H1 (cell line): ENCODE measurements at regions not wholly inside any gene's neighbourhood (a gene's known extent, or its start where the extent isn't known, plus 50 kb on each side); places are given as distances from the start of the nearest gene placed in this dataset.

ENCODE experiments used
- CTCF ChIA-PET: fragments of 300-600 bp; sonication (Branson Sonifier 250); formaldehyde crosslinking; loops from one replicate; lab custom pipeline; 2021; ENCODE audit not compliant: partially characterized antibody; lab: Charles Lee
- POLR2A ChIA-PET: fragments of 300-600 bp; sonication (Branson Sonifier 250); formaldehyde crosslinking; loops from one replicate; lab custom pipeline; 2021; ENCODE audit warnings: inconsistent platforms; ENCODE audit not compliant: partially characterized antibody; lab: Charles Lee
- DNase-seq, 2 experiments: peaks; one replicate each; pipeline versions ENCODE4 v3.0.0 to v3.0.0-alpha.2; 2010 to 2022; ENCODE audit warnings: low spot score in 2 of 2, low read depth in 1 of 2, mixed read lengths in 1 of 2
- FAIRE-seq: peaks from 2 replicates; lab custom pipeline; 2011; peaks lifted over from hg19 to GRCh38; lab: Jason Lieb, UNC
- H2AFZ ChIP-seq: 2 replicates; pipeline ENCODE4 v1.8.1; 2012; ENCODE audit warnings: low read length, inconsistent platforms
- H2AK5ac ChIP-seq: 2 replicates; pipeline ENCODE4 v1.6.1; 2013; ENCODE audit warnings: low read depth, low read length
- H2BK120ac ChIP-seq: replicated peaks from 2 replicates; pipeline ENCODE3; 2013; ENCODE audit warnings: low read depth, low read length, inconsistent platforms
- H2BK12ac ChIP-seq: 2 replicates; pipeline ENCODE4 v1.6.1; 2013; ENCODE audit warnings: low read depth, low read length
- H2BK15ac ChIP-seq: 2 replicates; pipeline ENCODE4 v1.6.1; 2013; ENCODE audit warnings: low read length
- H2BK20ac ChIP-seq: 2 replicates; pipeline ENCODE4 v1.6.1; 2013; ENCODE audit warnings: low read length
- H2BK5ac ChIP-seq: 2 replicates; pipeline ENCODE4 v1.6.1; 2013; ENCODE audit warnings: low read depth, low read length
- H3K14ac ChIP-seq: 2 replicates; pipeline ENCODE4 v1.6.1; 2013; ENCODE audit warnings: inconsistent platforms; ENCODE audit not compliant: insufficient read length
- H3K18ac ChIP-seq: 2 replicates; pipeline ENCODE4 v1.6.1; 2013; ENCODE audit warnings: low read length; ENCODE audit errors: extremely low read depth
- H3K23ac ChIP-seq: 2 replicates; pipeline ENCODE4 v1.6.1; 2013; ENCODE audit warnings: inconsistent platforms; ENCODE audit not compliant: insufficient read length
- H3K23me2 ChIP-seq: 2 replicates; pipeline ENCODE4 v1.6.1; 2013; ENCODE audit warnings: low read depth, low read length
- H3K27ac ChIP-seq: 2 replicates; pipeline ENCODE4 v1.6.1; 2011; ENCODE audit warnings: low read depth, low read length, inconsistent platforms
- H3K27me3 ChIP-seq, 4 experiments: replicated peaks in 1 of 4; 1 replicate in 1 of 4; 2 replicates in 3 of 4; pipeline versions ENCODE4 v1.6.1 to v1.8.1; 2011 to 2013; ENCODE audit warnings: low read length in 3 of 4, mild to moderate bottlenecking in 3 of 4, inconsistent platforms in 2 of 4, mixed read lengths in 2 of 4, moderate library complexity in 1 of 4; ENCODE audit not compliant: control insufficient read depth in 3 of 4, insufficient read depth in 3 of 4; ENCODE audit errors: extremely low read depth in 1 of 4
- H3K36me3 ChIP-seq, 4 experiments: 2 replicates each; pipeline versions ENCODE4 v1.6.1 to v1.8.1; 2011 to 2013; ENCODE audit warnings: mild to moderate bottlenecking in 4 of 4, low read length in 3 of 4, moderate library complexity in 2 of 4, control low read depth in 1 of 4, inconsistent platforms in 1 of 4; ENCODE audit not compliant: insufficient read depth in 4 of 4, control insufficient read depth in 2 of 4
- H3K4ac ChIP-seq: replicated peaks from 2 replicates; pipeline ENCODE3; 2013; ENCODE audit warnings: low read length, low read depth, mixed read lengths, inconsistent platforms; ENCODE audit not compliant: insufficient read length
- H3K4me1 ChIP-seq, 4 experiments: replicated peaks in 1 of 4; 1 replicate in 1 of 4; 2 replicates in 3 of 4; pipeline versions ENCODE4 v1.6.1 to v1.8.1; 2011 to 2013; ENCODE audit warnings: low read length in 3 of 4, inconsistent platforms in 2 of 4, mixed read lengths in 1 of 4; ENCODE audit not compliant: insufficient read depth in 4 of 4, control insufficient read depth in 3 of 4
- H3K4me2 ChIP-seq, 2 experiments: 2 replicates each; pipeline versions ENCODE4 v1.6.1 to v1.8.1; 2011 to 2013; ENCODE audit warnings: low read depth in 2 of 2, low read length in 2 of 2, control low read depth in 1 of 2, inconsistent platforms in 1 of 2, mild to moderate bottlenecking in 1 of 2; ENCODE audit not compliant: insufficient read depth in 1 of 2
- H3K4me3 ChIP-seq, 4 experiments: fragments of 200-600, 300-600 bp in 1 of 4; sonication (generic), shearing (Covaris generic), sonication (Bioruptor Twin) in 1 of 4; 2 replicates each; pipeline versions ENCODE4 v1.5.1 to v1.8.1; 2011 to 2016; ENCODE audit warnings: low read length in 4 of 4, low read depth in 3 of 4, control low read depth in 2 of 4, inconsistent platforms in 2 of 4, mild to moderate bottlenecking in 2 of 4, mixed read lengths in 1 of 4, moderate library complexity in 1 of 4; ENCODE audit not compliant: insufficient read depth in 2 of 4; ENCODE audit errors: extremely low read depth in 1 of 4
- H3K56ac ChIP-seq: replicated peaks from 2 replicates; pipeline ENCODE3; 2013; ENCODE audit warnings: low read depth, mild to moderate bottlenecking, mixed read lengths, low read length, inconsistent platforms; ENCODE audit not compliant: insufficient read length
- H3K79me1 ChIP-seq: 2 replicates; pipeline ENCODE4 v1.6.1; 2013; ENCODE audit warnings: low read depth, low read length, control low read depth
- H3K79me2 ChIP-seq, 2 experiments: 2 replicates each; pipeline versions ENCODE4 v1.6.1 to v1.8.1; 2012 to 2013; ENCODE audit warnings: low read length in 2 of 2, mild to moderate bottlenecking in 2 of 2, inconsistent platforms in 1 of 2; ENCODE audit not compliant: insufficient read depth in 2 of 2, control insufficient read depth in 1 of 2
- H3K9ac ChIP-seq, 4 experiments: replicated peaks in 1 of 4; 1 replicate in 1 of 4; 2 replicates in 3 of 4; pipeline versions ENCODE4 v1.6.1 to v1.8.1; 2011 to 2013; ENCODE audit warnings: low read depth in 3 of 4, low read length in 3 of 4, control low read depth in 2 of 4, mild to moderate bottlenecking in 2 of 4, moderate library complexity in 2 of 4, inconsistent platforms in 1 of 4; ENCODE audit errors: extremely low read depth in 1 of 4
- H3K9me3 ChIP-seq, 2 experiments: 2 replicates each; pipeline versions ENCODE4 v1.6.1 to v1.8.1; 2012 to 2013; ENCODE audit warnings: mild to moderate bottlenecking in 2 of 2, moderate library complexity in 2 of 2, control low read depth in 1 of 2, inconsistent platforms in 1 of 2, low read depth in 1 of 2, low read length in 1 of 2, mixed read lengths in 1 of 2; ENCODE audit not compliant: insufficient read depth in 2 of 2
- H4K20me1 ChIP-seq, 2 experiments: replicated peaks in 1 of 2; 2 replicates each; pipeline versions ENCODE3 to v1.8.1; 2011 to 2013; ENCODE audit warnings: inconsistent platforms in 2 of 2, low read length in 2 of 2, mild to moderate bottlenecking in 1 of 2; ENCODE audit not compliant: insufficient read depth in 2 of 2, control insufficient read depth in 1 of 2
- H4K5ac ChIP-seq: 2 replicates; pipeline ENCODE4 v1.6.1; 2013; ENCODE audit warnings: low read length, low read depth, mixed read lengths, inconsistent platforms; ENCODE audit not compliant: insufficient read length
- H4K8ac ChIP-seq: 2 replicates; pipeline ENCODE4 v1.8.0; 2013; ENCODE audit warnings: mild to moderate bottlenecking, moderate library complexity, low read length, inconsistent platforms; ENCODE audit not compliant: insufficient read depth; ENCODE audit errors: extremely low read depth
- H4K91ac ChIP-seq: replicated peaks from 2 replicates; pipeline ENCODE3; 2013; ENCODE audit warnings: low read length, mixed read lengths, inconsistent platforms; ENCODE audit not compliant: insufficient read length
- KDM1A ChIP-seq: fragments of 200-600, 300-600 bp; sonication (generic); IDR thresholded peaks from 2 replicates; pipeline ENCODE4 v1.7.1; 2016; ENCODE audit warnings: mild to moderate bottlenecking, low read length, borderline replicate concordance
- TAF1 ChIP-seq: IDR thresholded peaks from 2 replicates; pipeline ENCODE4 v1.6.1; 2011; ENCODE audit warnings: mild to moderate bottlenecking, low read depth, low read length
- TAF7 ChIP-seq: optimal IDR thresholded peaks from 2 replicates; pipeline ENCODE3; 2011; ENCODE audit warnings: low read depth, mild to moderate bottlenecking, inconsistent platforms, low read length, moderate library complexity, borderline replicate concordance
- TBP ChIP-seq: IDR thresholded peaks from 2 replicates; pipeline ENCODE4 v1.6.1; 2011; ENCODE audit warnings: low read depth, low read length, improper control_type of control experiment
- WGBS, 2 experiments: shearing (Covaris generic) in 1 of 2; methylation state at CpG; one replicate each; pipeline versions ENCODE4 v1.1.6 to v1.1.7; 2013 to 2015; ENCODE audit warnings: low lambda C conversion rate in 2 of 2, mixed read lengths in 2 of 2, inconsistent platforms in 1 of 2, low coverage in 1 of 2, missing lambda C conversion rate in 1 of 2; ENCODE audit not compliant: insufficient replicate concordance in 2 of 2, insufficient coverage in 1 of 2, insufficient read length in 1 of 2; ENCODE audit errors: extremely low coverage in 1 of 2, missing lambda C conversion rate in 1 of 2; 5-methylcytosine and 5-hydroxymethylcytosine counted together

- Histone ChIP-seq H2BK120ac (no peak overlapping the region), H3K14ac (no peak overlapping the region), H4K5ac (no peak overlapping the region), H3K36me3 (no peaks in the 10 kb centered on the region), H3K23me2 (no peaks in the 10 kb centered on the region), H3K79me1 (no peaks in the 10 kb centered on the region), H4K20me1 (no peaks in the 10 kb centered on the region), H2AFZ (no peak overlapping the region), H3K4me1 (no peaks in the 10 kb centered on the region), H2BK12ac (no peak overlapping the region), H3K18ac (no peak overlapping the region), H3K9me3 (peaks cover 0 to 24% of the 10 kb centered on the region in 2 experiments; a peak in 3 of 4 replicates), H3K27me3 (no peaks in the 10 kb centered on the region), H2BK15ac (no peak overlapping the region), H3K4me2 (no peak overlapping the region), H2BK20ac (no peak overlapping the region), H3K4me3 (no peak overlapping the region), H3K56ac (no peak overlapping the region), H4K91ac (no peak overlapping the region), H4K8ac (no peak overlapping the region), H2BK5ac (no peak overlapping the region), H3K79me2 (no peaks in the 10 kb centered on the region), H3K23ac (no peak overlapping the region), H3K4ac (no peak overlapping the region), H2AK5ac (no peak overlapping the region), H3K27ac (no peak overlapping the region), H3K9ac (no peak overlapping the region)
- no peak for TF ChIP-seq TBP
- no peak for TF ChIP-seq KDM1A
- TF ChIP-seq TAF1: no peak
- no peak for TF ChIP-seq TAF7
- CTCF ChIA-PET: no interaction called here
- no peak for DNase-seq
- WGBS, 2 experiments: 53% methylated on average over 3 of the region's 3 CpGs; no CpG with 5 or more reads in 1 of the 2 experiments
- POLR2A ChIA-PET: no interaction called here
- FAIRE-seq: no peak
Observed at GRCh38 chrY:21023906-21024305, 268.0 kb downstream of the RPS4Y2 start.
